NCI-H1105 treated with DMSO at 0.1 percent for 48 hours (cell line): ENCODE measurements at regions not wholly inside any gene's neighbourhood (a gene's known extent, or its start where the extent isn't known, plus 50 kb on each side); places are given as distances from the start of the nearest gene placed in this dataset.

Source experiments
- DNase-seq: peaks from one replicate; lab custom pipeline; 2025; lab: John Stamatoyannopoulos, UW

GRCh38 chr18:75912829-75913228, 485.3 kb upstream of the SMIM21 start:
- no peak for DNase-seq

GRCh38 chr18:75904416-75904815, 476.9 kb upstream of the SMIM21 start:
- DNase-seq, result no peak

GRCh38 chr18:75898651-75899050, 471.1 kb upstream of the SMIM21 start:
- DNase-seq, result no peak

- no peak for DNase-seq
Observed at GRCh38 chr18:75897386-75897785, 469.9 kb upstream of the SMIM21 start.

GRCh38 chr18:75896865-75897264, 469.4 kb upstream of the SMIM21 start:
- DNase-seq, result peak; percentile 60

- no peak for DNase-seq
Observed at GRCh38 chr18:75895135-75895534, 467.6 kb upstream of the SMIM21 start.

- DNase-seq, result no peak
Observed at GRCh38 chr18:75884728-75885127, 457.2 kb upstream of the SMIM21 start.

- no peak for DNase-seq
Observed at GRCh38 chr18:75880925-75881504, 453.5 kb upstream of the SMIM21 start.

GRCh38 chr18:75880266-75880665, 452.8 kb upstream of the SMIM21 start:
- DNase-seq, result no peak

GRCh38 chr18:75879196-75879595, 451.7 kb upstream of the SMIM21 start:
- DNase-seq, result no peak

GRCh38 chr18:75875559-75875958, 448.1 kb upstream of the SMIM21 start:
- no peak for DNase-seq

GRCh38 chr18:75874401-75875089, 447.0 kb upstream of the SMIM21 start:
- no peak for DNase-seq

- no peak for DNase-seq
Observed at GRCh38 chr18:75871596-75871995, 444.1 kb upstream of the SMIM21 start.

GRCh38 chr18:75869162-75869561, 441.7 kb upstream of the SMIM21 start:
- DNase-seq, result no peak

- no peak for DNase-seq
Observed at GRCh38 chr18:75868031-75868430, 440.5 kb upstream of the SMIM21 start.

GRCh38 chr18:75865639-75866038, 438.1 kb upstream of the SMIM21 start:
- DNase-seq, result no peak

- no peak for DNase-seq
Observed at GRCh38 chr18:75864816-75865215, 437.3 kb upstream of the SMIM21 start.

- no peak for DNase-seq
Observed at GRCh38 chr18:75863696-75864095, 436.2 kb upstream of the SMIM21 start.

GRCh38 chr18:75862458-75862857, 435.0 kb upstream of the SMIM21 start:
- no peak for DNase-seq

GRCh38 chr18:75860166-75860565, 432.7 kb upstream of the SMIM21 start:
- no peak for DNase-seq

GRCh38 chr18:75859533-75859932, 432.0 kb upstream of the SMIM21 start:
- DNase-seq, result no peak

GRCh38 chr18:75858754-75859153, 431.3 kb upstream of the SMIM21 start:
- DNase-seq, result no peak

GRCh38 chr18:75857558-75857957, 430.1 kb upstream of the SMIM21 start:
- no peak for DNase-seq

- DNase-seq, result no peak
Observed at GRCh38 chr18:75854808-75855207, 427.3 kb upstream of the SMIM21 start.
